GM21515 (cell line): ENCODE measurements at regions not wholly inside any gene's neighbourhood (a gene's known extent, or its start where the extent isn't known, plus 50 kb on each side); places are given as distances from the start of the nearest gene placed in this dataset.

Experiments
- ATAC-seq: cut with Tn5 transposase; IDR thresholded peaks from one replicate; pipeline ENCODE4 v1.9.1; 2021; ENCODE audit not compliant: unreplicated experiment

DNA sequence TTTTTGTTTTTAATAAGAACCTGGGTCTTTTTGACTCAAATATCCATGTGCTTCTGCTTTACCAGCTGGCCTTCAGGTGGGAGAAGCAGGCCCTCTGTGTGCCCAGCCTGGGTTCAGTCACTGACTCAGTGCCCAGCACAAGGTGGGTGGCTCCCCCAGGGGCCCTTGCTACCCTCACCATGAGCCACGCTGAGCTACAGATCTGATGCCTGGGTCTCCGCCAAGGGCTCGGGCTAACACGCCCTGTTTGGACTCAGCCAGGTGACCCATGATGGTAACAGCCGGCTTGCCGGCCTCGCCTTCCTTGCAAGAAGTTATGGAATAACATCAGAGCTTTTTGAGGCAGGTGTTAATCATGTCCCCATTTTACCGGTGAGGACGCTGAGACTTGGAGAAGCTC lies 109.5 kb upstream of the NLRP1 start:
- ATAC-seq: no peak

DNA sequence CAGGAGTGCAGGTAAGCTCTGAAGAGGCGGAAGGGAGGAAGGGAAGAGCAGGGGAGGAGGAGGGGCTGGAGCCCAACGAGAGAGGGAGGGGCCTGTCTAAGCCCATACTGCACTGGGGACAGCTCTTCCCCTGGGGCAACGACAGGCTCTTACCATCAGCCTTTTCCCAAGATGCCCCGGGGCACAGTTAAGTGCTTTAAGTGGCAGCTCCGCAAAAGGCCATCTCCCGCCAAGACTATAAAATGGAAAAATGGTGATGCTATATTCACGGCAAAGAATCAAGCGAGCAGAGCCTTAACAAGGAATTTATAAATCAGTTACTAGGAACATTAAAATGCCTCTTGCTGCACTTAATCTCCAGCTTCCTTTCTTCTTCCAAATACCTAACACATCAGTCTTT lies 110.2 kb upstream of the NLRP1 start:
- ATAC-seq: no peak

DNA sequence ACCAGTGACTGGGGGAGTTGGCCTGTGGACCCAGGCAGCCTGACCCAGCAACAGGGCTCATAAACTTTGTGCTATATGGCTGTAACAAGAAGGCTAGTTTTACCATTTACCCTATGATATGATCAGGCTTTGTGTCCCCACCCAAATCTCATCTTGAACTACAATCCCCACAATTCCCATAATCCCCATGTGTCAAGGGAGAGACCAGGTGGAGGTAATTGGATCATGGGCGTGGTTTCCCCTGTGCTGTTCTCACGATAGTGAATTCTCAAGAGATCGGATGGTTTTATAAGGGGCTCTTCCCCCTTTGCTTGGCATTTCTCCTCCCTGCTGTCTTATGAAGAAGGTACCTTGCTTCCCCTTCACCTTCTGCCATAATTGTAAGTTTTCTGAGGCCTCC lies 111.2 kb upstream of the NLRP1 start:
- no peak for ATAC-seq

DNA sequence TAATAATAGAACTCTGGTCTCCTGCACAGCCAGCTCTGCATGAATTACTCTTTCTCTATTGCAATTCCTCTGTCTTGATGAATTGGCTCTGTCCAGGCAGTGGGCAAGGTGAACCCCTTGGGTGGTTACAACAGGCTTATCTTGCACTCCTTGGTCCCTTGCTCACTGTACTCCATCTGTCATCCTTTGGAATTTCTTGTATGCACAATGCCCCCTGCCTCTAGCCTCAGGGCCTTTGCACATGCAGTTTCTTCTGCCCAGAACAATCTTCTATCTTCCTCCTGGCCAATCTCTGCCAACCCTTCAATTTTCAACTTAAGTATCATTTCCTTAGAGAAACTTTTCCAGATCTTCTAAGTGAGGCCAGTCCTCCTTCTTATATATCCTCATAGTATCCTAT lies 114.7 kb upstream of the NLRP1 start:
- no peak for ATAC-seq

DNA sequence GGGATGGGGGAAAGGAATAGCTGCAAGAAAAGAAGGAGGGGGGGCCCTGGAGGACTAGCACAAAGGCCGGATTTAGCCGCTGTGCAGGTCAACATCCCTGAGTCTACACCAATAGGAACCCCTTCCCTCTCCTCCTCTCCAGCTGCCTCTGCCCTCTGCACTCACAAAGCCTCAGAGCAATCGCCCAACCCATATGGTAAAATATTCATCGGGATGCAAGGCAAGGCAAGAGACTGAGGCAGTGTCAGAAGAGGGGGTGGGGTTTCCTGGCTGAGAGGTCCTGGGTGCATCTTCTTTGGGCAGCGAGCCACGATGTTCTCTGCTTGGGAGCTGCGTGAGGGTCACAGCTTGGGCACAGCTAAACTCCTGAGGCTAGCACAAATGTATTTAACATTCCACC lies 115.5 kb upstream of the NLRP1 start:
- no peak for ATAC-seq

DNA sequence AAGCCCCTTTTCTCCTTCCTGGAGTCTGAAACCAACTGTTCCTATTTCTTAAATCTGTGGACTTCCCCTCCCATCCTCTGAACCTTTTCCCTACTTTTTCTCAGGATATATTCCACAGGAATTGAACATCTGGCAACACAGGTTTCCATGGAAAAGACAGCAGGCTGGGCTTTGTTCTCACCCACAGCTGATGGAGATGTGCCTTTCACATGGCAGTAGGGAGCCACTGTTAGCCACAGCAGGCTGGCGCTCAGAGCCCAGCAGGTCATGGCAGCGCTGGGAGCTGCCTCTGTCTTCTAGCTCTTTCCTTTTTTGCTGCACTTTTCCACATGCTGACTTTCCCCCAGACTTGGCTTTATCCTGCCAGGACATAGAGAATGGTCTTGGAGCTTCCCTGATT lies 116.4 kb upstream of the NLRP1 start:
- no peak for ATAC-seq

DNA sequence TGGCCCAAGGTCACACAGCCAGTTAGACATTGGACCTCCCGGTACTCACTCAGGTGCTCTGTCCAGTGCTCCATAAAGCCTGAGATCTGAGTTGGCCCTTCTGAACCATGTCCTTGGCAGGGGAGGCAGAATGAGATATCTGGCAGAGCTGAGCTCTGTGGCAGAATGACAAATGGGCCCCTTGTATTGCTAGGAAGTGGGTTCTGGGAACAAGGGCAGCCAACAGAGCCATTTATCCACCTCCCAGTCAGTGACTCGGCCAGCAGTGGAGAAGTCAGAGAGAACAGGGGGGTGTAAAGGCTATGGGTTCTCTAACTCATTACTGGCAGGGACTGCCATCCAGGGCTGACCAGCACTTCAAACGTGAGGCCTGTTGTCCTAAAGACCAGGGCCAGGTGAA lies 117.1 kb upstream of the NLRP1 start:
- no peak for ATAC-seq

DNA sequence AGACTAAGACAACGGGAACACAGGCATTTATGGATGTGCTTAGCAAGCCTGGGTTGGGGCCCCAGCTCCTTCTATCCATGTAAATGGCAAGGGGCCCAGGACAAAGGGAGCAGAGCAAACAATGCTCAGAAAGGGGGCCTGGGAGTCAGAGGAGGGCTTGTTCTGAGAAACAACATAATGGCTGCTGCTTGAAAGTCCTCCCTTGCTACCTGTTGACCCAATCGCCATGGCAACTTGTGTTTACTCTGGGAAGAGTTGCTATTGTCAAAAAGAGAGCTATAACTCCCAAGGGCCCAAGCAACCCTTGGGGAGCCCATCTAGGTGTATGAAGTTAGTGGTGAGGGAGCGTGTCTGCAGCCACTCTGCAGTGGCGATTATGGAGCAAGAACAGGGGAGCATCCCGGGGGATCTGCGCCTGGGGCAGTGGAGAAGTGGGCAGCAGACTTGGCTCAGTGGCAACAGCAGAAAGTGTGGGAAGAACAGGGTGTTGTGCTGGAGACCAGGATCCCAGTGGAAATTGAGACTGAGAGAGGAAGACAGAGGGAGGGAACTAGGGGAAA lies 118.7 kb upstream of the NLRP1 start:
- ATAC-seq: no peak

DNA sequence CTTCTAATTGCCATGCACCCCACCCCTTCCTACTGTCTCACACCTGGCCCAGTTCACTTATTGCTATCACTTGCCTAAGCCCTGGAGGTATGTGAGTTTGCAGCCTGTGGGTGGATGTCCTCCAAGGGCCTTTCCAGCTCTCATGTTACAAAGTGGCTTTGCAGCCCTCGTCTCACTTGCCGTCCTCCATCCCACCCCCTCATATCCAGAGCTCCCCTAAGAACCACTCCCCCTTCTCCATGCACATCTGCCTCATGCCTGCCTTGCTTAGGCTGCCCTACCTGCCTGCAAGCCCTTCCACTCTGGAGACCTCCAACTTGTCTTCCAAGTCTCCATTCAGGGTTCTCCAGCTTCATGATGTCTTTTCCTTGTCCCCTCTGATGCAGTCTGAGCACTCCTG lies 119.4 kb upstream of the NLRP1 start:
- no peak for ATAC-seq

DNA sequence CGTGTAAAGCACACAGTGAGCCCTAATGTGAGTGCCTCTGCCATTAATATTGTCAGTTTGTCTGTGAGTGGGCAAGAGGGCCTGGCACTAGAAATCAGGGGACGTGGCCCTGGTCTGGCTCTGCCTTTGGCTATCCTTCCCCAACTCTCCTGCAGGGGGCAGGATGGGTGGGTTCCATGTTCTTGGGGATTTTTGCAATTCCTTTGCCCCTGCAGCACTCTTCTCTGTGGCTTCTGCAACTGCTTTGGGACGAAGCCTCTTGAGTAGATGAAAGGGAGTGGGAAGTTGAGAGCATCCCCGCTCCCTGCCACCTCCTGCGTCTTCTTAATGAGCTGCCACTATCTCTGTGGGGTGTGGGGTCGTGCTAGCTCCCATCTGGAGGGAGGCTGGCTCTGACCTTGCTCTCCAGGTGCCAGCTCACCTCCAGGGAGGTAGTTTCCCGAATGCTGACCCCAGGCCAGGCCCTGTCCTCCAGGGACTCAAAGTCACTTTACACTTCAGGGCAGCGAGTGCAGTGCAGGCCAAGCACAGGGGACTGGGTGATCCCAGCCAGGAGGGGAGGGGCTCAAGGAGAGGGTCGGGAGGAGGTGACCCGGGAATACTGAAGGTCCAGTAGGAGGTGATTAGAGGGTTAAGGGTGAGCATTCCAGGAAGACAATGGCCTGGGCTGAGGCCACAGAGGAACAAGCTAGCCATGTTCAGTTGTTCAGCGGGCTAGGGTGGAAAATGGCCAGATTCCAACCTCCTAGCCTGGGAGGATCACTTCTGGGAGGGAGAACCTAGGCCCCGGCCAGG lies 121.0 kb upstream of the NLRP1 start:
- ATAC-seq: no peak

DNA sequence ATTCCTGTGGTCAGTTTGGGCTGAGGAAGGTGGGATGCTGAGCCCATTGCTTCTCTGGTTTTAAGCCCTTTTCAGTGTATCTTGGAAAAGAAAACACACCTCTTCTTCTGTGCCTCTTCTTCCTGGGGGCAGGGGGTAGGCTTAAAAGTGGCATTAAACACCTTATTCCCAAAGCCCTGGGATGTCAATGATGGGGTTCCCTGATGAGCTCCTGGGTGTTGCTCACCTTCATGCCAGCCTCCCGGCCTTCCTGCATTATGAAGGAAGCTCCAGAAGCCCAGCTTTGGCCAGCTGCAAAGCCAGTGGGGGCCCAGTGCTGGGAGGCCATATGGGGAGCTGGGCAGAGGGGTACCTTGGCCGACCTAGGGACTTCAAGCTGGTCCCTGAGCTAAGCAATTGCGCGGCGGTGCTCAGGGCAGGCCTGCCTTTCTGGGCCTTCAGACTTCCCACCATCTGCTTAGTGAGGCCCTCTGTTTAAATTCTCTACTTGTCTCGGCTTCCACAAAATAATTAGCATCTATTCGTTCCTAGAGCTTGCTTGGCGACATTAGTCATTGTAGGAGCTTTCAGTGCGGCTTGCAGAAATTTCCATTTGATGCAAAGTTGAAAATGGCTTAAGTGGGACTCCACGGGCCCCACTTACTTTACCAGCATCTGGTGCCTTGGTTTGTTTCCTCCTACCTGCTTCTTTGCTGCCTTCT lies 121.7 kb upstream of the NLRP1 start:
- no peak for ATAC-seq

DNA sequence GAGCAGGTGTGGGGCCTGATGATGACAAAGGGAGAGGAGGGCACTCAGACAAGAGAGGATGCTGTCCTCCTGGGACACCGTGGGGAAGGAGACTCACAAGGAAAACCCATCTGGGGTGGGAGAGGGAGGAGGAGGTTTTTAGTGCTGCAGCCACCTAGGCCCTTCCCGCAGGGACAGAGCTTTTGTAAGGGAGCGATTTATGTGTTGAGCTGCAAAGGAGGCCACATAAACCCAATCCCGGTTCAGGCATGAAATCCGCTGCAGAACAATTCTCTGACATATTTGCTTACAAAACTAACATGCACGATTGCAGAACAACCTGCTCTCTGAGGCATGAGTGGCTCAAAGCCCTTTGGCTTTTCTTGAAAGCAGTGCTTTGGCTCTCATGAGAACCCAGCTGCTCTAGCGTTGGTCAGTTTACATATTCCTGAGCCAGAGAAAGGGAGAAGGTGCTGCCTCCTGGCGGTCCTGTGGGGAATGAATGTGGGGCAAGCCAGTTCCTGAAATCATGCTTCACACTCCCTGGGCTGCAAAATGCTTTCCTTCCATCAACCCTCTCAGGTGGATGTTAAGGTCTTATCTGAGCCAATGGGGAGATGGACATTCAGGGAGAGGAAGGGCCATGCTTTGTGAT lies 122.4 kb upstream of the NLRP1 start:
- no peak for ATAC-seq

DNA sequence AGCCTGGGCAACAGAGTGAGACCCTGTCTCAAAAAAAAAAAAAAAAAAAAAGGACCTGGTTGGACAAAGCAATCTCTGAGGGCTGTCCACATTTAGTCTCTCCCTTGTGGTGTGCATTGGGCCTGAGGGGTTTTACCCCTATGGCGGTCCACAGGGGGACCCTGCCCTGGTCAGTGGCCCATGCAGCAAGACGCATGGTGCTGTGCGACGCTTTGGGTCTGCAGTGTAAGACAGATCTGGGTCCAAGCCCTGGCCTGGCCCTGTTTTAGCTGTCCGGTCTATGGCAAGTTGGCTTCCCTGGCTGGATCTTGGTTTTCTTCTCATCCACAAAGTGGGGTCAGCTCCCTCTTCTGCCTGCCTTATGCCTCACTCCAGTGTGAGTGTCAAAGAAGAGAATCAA lies 123.2 kb upstream of the NLRP1 start:
- no peak for ATAC-seq

DNA sequence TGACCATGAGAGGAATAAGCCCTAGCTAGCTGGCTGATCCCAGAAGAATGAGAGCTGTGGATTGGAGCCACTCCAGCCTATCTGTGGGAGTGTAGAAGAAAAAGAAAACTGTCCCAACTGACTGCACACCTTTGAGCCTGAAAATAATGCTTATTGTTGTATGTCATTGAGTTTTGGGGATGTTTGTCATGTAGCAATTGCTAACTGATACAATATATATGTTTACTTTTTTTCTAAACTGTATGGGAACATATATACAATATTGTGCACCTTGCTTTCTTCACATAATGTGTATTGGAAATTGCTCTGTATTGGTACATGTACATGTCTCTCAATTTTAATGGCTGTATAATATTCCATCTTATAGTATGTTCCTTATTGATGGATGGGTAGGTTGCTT lies 124.0 kb upstream of the NLRP1 start:
- ATAC-seq: no peak

DNA sequence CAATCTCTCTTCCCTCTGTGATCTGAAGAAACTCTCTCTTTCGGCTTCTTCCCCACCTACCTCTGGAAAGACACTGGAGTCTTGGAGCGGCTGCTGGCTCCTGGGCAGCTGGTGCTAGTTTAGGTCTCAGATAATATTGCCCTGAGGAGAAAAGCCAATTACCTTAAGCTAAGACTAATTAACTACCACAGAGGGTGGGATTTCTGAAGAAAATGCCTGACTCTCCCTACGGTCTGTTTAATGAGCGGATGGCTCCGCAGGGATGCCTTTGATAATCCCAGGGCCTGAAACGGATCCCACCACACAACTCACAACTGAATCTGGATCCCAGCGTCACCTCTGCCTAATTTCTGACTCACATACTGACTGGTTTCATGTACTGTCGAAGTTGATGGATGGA lies 127.0 kb upstream of the NLRP1 start:
- no peak for ATAC-seq

DNA sequence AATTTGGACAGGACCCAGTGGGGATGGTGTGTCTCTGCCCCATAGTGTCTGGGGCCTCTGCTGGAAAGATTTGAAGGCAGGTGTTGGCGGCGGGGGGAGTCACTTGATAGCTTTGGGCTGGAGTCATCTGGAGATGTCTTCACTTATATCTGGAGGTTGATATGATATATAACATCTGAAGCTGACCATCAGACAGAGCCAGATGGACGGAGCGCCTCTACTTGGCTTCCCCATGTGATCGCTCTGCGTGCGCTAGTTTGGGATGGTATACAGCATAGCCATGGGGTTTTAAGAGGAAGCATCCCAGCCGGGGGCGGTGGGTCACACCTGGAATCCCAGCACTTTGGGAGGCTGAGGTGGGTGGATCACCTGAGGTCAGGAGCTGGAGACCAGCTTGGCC lies 130.7 kb upstream of the NLRP1 start:
- no peak for ATAC-seq

DNA sequence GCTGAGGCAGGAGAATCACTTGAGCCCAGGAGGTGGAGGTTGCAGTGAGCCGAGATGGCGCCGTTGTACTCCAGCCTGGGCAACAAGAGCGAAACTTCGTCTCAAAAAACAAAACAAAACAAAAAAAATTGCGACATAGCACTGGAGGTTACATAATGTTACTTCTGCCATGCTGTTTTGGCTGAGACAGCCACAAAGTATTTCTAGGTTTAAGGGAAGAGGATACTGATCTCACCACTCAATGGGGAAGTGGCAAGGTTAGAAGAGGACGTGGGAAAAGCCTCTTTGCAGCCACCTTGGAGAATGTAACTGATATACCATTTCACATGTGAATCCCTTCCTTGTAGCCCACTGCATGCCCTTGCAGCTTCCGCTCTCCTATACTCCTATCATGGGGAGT lies 131.2 kb upstream of the NLRP1 start:
- ATAC-seq: no peak

DNA sequence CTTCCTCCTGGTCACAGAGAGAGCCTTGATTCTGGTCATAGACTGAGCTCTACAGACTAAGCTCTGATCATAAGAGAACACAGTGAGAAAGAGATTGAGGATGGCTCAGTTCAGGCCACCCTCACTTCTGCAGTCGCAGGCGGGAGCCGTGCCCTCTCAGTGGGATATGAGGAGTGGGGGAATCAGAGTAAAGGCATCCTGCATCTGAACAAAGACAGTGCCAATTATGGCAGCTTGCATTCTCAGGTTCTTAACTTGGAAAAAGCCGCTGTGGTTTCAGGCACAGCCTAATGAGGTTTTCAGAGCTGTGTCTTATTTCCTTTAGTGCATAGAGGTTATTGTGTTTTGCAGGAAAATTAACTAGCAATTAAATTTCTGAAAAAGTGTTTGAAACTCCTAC lies 134.4 kb upstream of the NLRP1 start:
- ATAC-seq: no peak

DNA sequence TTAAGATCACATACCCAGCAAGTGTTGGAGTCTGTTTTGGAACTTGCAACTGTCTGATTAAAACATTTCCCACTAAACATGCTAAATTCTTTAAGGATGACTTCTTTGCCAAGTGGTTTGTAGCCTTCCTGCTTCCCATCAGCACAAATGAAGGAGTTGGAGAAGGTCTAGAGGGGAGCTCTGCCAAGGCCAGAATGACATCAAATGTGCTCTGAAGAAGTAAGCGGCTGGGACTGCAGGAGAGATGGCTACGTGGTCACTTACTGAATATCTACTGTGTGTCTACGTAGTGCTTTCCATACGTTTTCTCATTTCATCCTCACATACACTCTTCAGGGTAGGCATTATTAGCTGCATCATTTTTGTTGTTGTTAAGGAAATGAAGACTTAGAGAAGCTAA lies 135.7 kb upstream of the NLRP1 start:
- ATAC-seq: no peak

DNA sequence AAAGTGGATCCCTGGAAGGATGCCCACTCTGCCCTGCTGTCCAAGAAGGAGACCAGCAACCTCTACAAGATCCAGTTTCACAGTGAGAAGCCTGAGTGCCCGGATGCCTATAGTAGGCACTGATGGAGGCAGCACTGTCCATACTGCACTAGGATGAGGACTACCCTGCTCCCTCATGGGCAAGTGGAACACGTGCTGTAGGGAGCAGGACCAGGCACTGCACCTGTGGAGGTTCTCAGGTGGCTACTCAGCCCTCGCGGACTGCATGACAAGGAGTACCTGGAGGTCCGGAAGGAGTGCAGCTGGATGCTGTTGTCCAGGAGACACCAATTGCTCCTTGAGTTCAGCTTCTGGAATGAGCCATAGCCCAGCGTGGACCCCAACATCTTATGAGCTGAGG lies 146.1 kb upstream of the NLRP1 start:
- no peak for ATAC-seq

DNA sequence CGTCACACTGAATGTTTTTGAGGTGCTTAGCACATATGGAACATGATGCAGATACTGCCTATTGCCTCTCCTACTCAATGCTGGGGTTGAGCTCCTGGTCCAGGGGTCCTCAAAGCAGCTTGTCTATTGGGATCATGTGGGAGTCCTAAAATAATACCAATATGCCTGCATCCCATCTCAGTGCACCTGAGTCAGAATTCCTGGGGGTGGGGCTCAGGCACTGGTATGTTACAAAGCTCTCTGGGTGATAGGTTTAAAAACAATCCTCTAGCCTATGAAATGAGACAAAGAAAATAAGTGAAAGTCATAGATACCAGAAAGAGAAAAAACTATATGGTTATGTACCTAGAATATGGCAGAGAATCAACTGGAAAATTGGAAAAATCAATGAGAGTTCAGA lies 156.6 kb upstream of the NLRP1 start:
- ATAC-seq: no peak

DNA sequence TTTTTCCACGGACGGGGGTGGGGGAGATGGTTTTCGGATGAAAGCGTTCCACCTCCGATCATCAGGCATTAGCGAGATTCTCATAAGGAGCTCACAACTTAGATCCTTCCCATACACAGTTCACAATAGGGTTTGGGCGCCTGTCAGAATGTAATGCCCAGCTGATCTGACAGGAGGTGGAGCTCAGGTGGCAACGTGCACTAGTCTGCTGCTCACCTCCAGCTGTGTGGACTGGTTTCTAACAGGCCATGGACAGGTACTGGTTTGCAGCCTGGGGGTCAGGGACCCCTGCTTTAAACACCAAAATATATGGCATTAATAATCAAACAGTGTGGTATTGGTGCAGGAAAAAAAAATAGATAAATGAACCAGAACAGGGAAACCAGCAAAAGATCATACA lies 157.5 kb upstream of the NLRP1 start:
- no peak for ATAC-seq
